ENCODE measurements at regions not wholly inside any gene's neighbourhood (a gene's known extent, or its start where the extent isn't known, plus 50 kb on each side); places are given as distances from the start of the nearest gene placed in this dataset.

- Histone ChIP-seq H3K9me3 (ENCODE audit: control extremely low read depth in 1 of 5, control insufficient read depth in 4 of 5, insufficient read depth in 2 of 5, low read depth in 1 of 5, low read length in 4 of 5) (peaks cover 0 to 2% (median 0%) of the 10 kb centered on the region in 5 experiments), H3K27me3 (replicated peaks in 2 of 5; ENCODE audit: control insufficient read depth in 4 of 5, insufficient read depth in 5 of 5, low read length in 4 of 5) (peaks cover 0 to 32% (median 7%) of the 10 kb centered on the region in 5 experiments), H3K4me1 (ENCODE audit: control extremely low read depth in 1 of 4, control insufficient read depth in 4 of 4, insufficient read depth in 4 of 4, low read length in 3 of 4) (no peaks in the 10 kb centered on the region), H3K27ac (ENCODE audit: insufficient read depth in 1 of 2, low read depth in 1 of 2, low read length in 2 of 2, poor library complexity in 1 of 2, severe bottlenecking in 2 of 2) (no peak overlapping the region), H3K4me3 (ENCODE audit: control insufficient read depth in 1 of 7, extremely low read depth in 1 of 7, insufficient read depth in 4 of 7, low read depth in 2 of 7, low read length in 6 of 7) (no peak overlapping the region), H3K36me3 (ENCODE audit: control insufficient read depth in 4 of 4, insufficient read depth in 4 of 4, low read length in 3 of 4) (no peaks in the 10 kb centered on the region)
- ChIA-PET POLR2A (no interaction called here), CTCF (no interaction called here)
- no peak for DNase-seq
- WGBS (ENCODE audit: insufficient coverage), result 65% methylated on average over 8 of the region's 12 CpGs
These were observed 79.6 kb upstream of the NECTIN1 start for GRCh38 chr11:119808407-119809185.

- Histone ChIP-seq H3K9me3 (ENCODE audit: control extremely low read depth in 1 of 5, control insufficient read depth in 4 of 5, insufficient read depth in 2 of 5, low read depth in 1 of 5, low read length in 4 of 5) (no peaks in the 10 kb centered on the region), H3K27ac (ENCODE audit: insufficient read depth in 1 of 2, low read depth in 1 of 2, low read length in 2 of 2, poor library complexity in 1 of 2, severe bottlenecking in 2 of 2) (no peak overlapping the region), H3K4me3 (ENCODE audit: control insufficient read depth in 1 of 7, extremely low read depth in 1 of 7, insufficient read depth in 4 of 7, low read depth in 2 of 7, low read length in 6 of 7) (no peak overlapping the region), H3K36me3 (ENCODE audit: control insufficient read depth in 4 of 4, insufficient read depth in 4 of 4, low read length in 3 of 4) (no peaks in the 10 kb centered on the region), H3K27me3 (replicated peaks in 2 of 5; ENCODE audit: control insufficient read depth in 4 of 5, insufficient read depth in 5 of 5, low read length in 4 of 5) (peaks cover 0 to 35% (median 7%) of the 10 kb centered on the region in 5 experiments), H3K4me1 (ENCODE audit: control extremely low read depth in 1 of 4, control insufficient read depth in 4 of 4, insufficient read depth in 4 of 4, low read length in 3 of 4) (no peaks in the 10 kb centered on the region)
- CTCF ChIA-PET, result no interaction called here
- no peak for DNase-seq
- POLR2A ChIA-PET, result no interaction called here
- WGBS (ENCODE audit: insufficient coverage), result 68% methylated on average over 2 of the region's 3 CpGs
These were observed 78.8 kb upstream of the NECTIN1 start for GRCh38 chr11:119807841-119808240.

- ChIA-PET POLR2A (interaction anchor here (0.6 kb wide), 1 partner anchor 114 kb away, joined by 3 read pairs; no protein-coding TSS in a partner anchor), CTCF (interaction anchor here (0.9 kb wide), 1 partner anchor 32 kb away, joined by 3 read pairs; no protein-coding TSS in a partner anchor)
- no peak overlapping the region for H3K27ac ChIP-seq (ENCODE audit: insufficient read depth in 1 of 2, low read depth in 1 of 2, low read length in 2 of 2, poor library complexity in 1 of 2, severe bottlenecking in 2 of 2)
- peaks cover 0 to 35% (median 7%) of the 10 kb centered on the region in 5 experiments for H3K27me3 ChIP-seq (replicated peaks in 2 of 5; ENCODE audit: control insufficient read depth in 4 of 5, insufficient read depth in 5 of 5, low read length in 4 of 5)
- WGBS (ENCODE audit: insufficient coverage), result 78% methylated on average over 5 of the region's 5 CpGs
- no peak overlapping the region for H3K4me3 ChIP-seq (ENCODE audit: control insufficient read depth in 1 of 7, extremely low read depth in 1 of 7, insufficient read depth in 4 of 7, low read depth in 2 of 7, low read length in 6 of 7)
- H3K4me1 ChIP-seq (ENCODE audit: control extremely low read depth in 1 of 4, control insufficient read depth in 4 of 4, insufficient read depth in 4 of 4, low read length in 3 of 4), result no peaks in the 10 kb centered on the region
- H3K9me3 ChIP-seq (ENCODE audit: control extremely low read depth in 1 of 5, control insufficient read depth in 4 of 5, insufficient read depth in 2 of 5, low read depth in 1 of 5, low read length in 4 of 5), result no peaks in the 10 kb centered on the region
- no peak for DNase-seq
- no peaks in the 10 kb centered on the region for H3K36me3 ChIP-seq (ENCODE audit: control insufficient read depth in 4 of 4, insufficient read depth in 4 of 4, low read length in 3 of 4)
These were observed 78.4 kb upstream of the NECTIN1 start for GRCh38 chr11:119807402-119807801.

- Histone ChIP-seq H3K27ac (ENCODE audit: insufficient read depth in 1 of 2, low read depth in 1 of 2, low read length in 2 of 2, poor library complexity in 1 of 2, severe bottlenecking in 2 of 2) (no peak overlapping the region), H3K36me3 (ENCODE audit: control insufficient read depth in 4 of 4, insufficient read depth in 4 of 4, low read length in 3 of 4) (no peaks in the 10 kb centered on the region), H3K4me1 (ENCODE audit: control extremely low read depth in 1 of 4, control insufficient read depth in 4 of 4, insufficient read depth in 4 of 4, low read length in 3 of 4) (no peaks in the 10 kb centered on the region), H3K4me3 (ENCODE audit: control insufficient read depth in 1 of 7, extremely low read depth in 1 of 7, insufficient read depth in 4 of 7, low read depth in 2 of 7, low read length in 6 of 7) (no peak overlapping the region), H3K27me3 (replicated peaks in 2 of 5; ENCODE audit: control insufficient read depth in 4 of 5, insufficient read depth in 5 of 5, low read length in 4 of 5) (peaks cover 0 to 38% (median 7%) of the 10 kb centered on the region in 5 experiments), H3K9me3 (ENCODE audit: control extremely low read depth in 1 of 5, control insufficient read depth in 4 of 5, insufficient read depth in 2 of 5, low read depth in 1 of 5, low read length in 4 of 5) (no peaks in the 10 kb centered on the region)
- DNase-seq, result no peak
- ChIA-PET CTCF (interaction anchor here (0.9 kb wide), 1 partner anchor 33 kb away, joined by 3 read pairs; no protein-coding TSS in a partner anchor), POLR2A (no interaction called here)
- 96% methylated on average over 6 of the region's 8 CpGs for WGBS (ENCODE audit: insufficient coverage)
These were observed 77.3 kb upstream of the NECTIN1 start for GRCh38 chr11:119806064-119806915.

GRCh38 chr11:119805663-119806062 lies 76.7 kb upstream of the NECTIN1 start:
- no peaks in the 10 kb centered on the region for H3K36me3 ChIP-seq (ENCODE audit: control insufficient read depth in 4 of 4, insufficient read depth in 4 of 4, low read length in 3 of 4)
- no peak overlapping the region for H3K27ac ChIP-seq (ENCODE audit: insufficient read depth in 1 of 2, low read depth in 1 of 2, low read length in 2 of 2, poor library complexity in 1 of 2, severe bottlenecking in 2 of 2)
- ChIA-PET CTCF (no interaction called here), POLR2A (no interaction called here)
- no peaks in the 10 kb centered on the region for H3K4me1 ChIP-seq (ENCODE audit: control extremely low read depth in 1 of 4, control insufficient read depth in 4 of 4, insufficient read depth in 4 of 4, low read length in 3 of 4)
- DNase-seq, result no peak
- 89% methylated on average over 3 of the region's 8 CpGs for WGBS (ENCODE audit: insufficient coverage)
- no peak overlapping the region for H3K4me3 ChIP-seq (ENCODE audit: control insufficient read depth in 1 of 7, extremely low read depth in 1 of 7, insufficient read depth in 4 of 7, low read depth in 2 of 7, low read length in 6 of 7)
- H3K27me3 ChIP-seq (replicated peaks in 2 of 5; ENCODE audit: control insufficient read depth in 4 of 5, insufficient read depth in 5 of 5, low read length in 4 of 5), result peaks cover 0 to 38% (median 7%) of the 10 kb centered on the region in 5 experiments
- H3K9me3 ChIP-seq (ENCODE audit: control extremely low read depth in 1 of 5, control insufficient read depth in 4 of 5, insufficient read depth in 2 of 5, low read depth in 1 of 5, low read length in 4 of 5), result no peaks in the 10 kb centered on the region

GRCh38 chr11:119804698-119805097 lies 75.7 kb upstream of the NECTIN1 start:
- no peak for DNase-seq
- H3K4me3 ChIP-seq (ENCODE audit: control insufficient read depth in 1 of 7, extremely low read depth in 1 of 7, insufficient read depth in 4 of 7, low read depth in 2 of 7, low read length in 6 of 7), result no peak overlapping the region
- ChIA-PET CTCF (no interaction called here), POLR2A (no interaction called here)
- 100% methylated on average over 1 of the region's 5 CpGs for WGBS (ENCODE audit: insufficient coverage)
- H3K27me3 ChIP-seq (replicated peaks in 2 of 5; ENCODE audit: control insufficient read depth in 4 of 5, insufficient read depth in 5 of 5, low read length in 4 of 5), result peaks cover 0 to 33% (median 7%) of the 10 kb centered on the region in 5 experiments
- H3K4me1 ChIP-seq (ENCODE audit: control extremely low read depth in 1 of 4, control insufficient read depth in 4 of 4, insufficient read depth in 4 of 4, low read length in 3 of 4), result no peaks in the 10 kb centered on the region
- no peak overlapping the region for H3K27ac ChIP-seq (ENCODE audit: insufficient read depth in 1 of 2, low read depth in 1 of 2, low read length in 2 of 2, poor library complexity in 1 of 2, severe bottlenecking in 2 of 2)
- no peaks in the 10 kb centered on the region for H3K9me3 ChIP-seq (ENCODE audit: control extremely low read depth in 1 of 5, control insufficient read depth in 4 of 5, insufficient read depth in 2 of 5, low read depth in 1 of 5, low read length in 4 of 5)
- no peaks in the 10 kb centered on the region for H3K36me3 ChIP-seq (ENCODE audit: control insufficient read depth in 4 of 4, insufficient read depth in 4 of 4, low read length in 3 of 4)
